Effector CD8-positive, alpha-beta T cell (primary cell): ENCODE measurements at regions not wholly inside any gene's neighbourhood (a gene's known extent, or its start where the extent isn't known, plus 50 kb on each side); places are given as distances from the start of the nearest gene placed in this dataset.
"Not testable (repeated sequence)": the region's sequence is repeated elsewhere in the genome, so short reads cannot be mapped to it uniquely, and the experiment has no call there.

ENCODE experiments used
- DNase-seq: peaks from one replicate; lab custom pipeline; 2025; lab: John Stamatoyannopoulos, UW

DNA sequence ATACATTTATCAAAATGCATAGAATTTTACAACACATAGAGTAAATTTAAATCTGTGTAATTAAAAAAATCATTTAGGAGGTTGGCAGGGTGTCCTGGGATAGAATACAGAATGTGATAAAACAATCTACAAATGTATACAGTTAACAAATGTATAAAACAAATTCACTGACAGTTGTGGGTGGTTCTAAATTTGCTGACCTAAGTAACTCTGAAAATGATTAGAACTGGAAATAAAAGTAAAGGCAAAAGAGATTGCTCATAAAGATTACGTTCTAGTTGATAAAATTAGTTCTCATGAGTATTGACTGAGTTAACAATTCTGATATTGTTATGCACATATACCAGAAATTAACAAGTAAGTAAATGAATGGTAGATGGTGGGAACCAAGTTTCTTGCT, 1827.3 kb upstream of the FLRT2 start:
- DNase-seq = no peak

DNA sequence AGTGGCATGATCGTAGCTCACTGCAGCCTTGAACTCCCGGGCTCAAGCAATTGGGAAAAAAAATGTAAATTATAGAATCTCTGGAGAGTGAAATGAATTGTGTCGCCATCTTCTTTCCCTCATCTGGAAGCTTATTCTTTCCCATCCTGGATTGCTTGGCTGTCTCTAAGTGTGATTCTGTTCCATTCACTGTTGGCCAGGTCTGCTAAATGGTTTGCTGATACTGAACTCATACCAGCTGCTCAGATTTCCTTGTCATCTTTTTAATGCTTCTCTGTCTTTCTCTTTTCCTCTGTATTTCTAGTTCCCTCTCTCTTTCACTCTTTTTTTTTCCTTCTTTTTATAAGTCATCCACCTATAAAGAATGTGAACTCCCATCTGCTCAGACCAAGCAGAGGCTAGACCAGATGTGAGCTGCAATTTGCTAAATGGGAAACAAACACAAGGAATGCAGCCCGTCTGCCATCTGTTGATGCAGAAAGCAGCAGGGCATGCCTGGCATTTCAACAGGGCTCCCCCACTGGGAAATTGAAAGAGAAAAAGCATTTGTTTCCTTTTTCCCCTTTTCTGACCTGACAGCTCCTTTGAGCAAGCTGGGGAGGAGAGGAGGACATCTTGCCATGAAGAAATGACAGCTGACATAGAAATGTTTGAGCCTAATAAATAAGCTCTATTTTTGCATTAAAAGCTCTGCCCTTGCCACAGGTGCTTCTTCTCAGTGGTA, 1823.6 kb upstream of the FLRT2 start:
- DNase-seq = no peak

DNA sequence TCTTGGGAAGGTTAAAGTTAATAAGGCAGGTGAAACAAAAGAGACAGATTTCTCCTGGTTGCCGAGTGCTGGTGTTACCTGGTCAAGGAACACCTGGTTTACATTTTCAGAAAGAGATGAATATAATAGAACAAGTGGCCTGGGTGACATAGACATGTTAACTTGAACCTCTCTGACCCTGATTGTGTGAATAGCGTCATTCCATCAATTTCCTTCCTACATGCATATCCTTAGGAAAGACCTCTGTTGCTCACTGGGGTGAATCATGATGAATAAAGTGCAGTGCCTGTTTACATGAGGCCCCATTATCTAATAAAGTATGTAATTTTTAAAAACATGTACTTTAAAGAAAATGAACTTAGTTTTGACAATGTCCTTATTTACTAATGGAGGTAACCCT, 1822.9 kb upstream of the FLRT2 start:
- DNase-seq = no peak

DNA sequence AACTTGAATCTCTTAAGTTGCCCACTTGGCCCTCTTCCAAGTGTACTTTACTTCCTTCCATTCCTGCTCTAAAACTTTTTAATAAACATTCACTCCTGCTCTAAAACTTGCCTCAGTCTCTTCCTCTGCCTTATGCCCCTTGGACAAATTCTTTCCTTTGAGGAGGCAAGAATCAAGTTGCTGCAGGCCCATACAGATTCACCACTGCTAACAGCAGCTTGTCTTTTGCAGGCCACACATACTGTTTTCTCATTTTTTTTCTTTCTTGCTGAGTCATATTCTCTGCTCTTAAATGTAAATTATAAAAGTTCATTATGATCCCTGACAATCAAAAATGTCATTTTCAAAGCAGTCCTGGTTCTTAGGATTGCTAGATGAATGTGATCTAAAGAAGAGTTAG, 1820.8 kb upstream of the FLRT2 start:
- no peak for DNase-seq

DNA sequence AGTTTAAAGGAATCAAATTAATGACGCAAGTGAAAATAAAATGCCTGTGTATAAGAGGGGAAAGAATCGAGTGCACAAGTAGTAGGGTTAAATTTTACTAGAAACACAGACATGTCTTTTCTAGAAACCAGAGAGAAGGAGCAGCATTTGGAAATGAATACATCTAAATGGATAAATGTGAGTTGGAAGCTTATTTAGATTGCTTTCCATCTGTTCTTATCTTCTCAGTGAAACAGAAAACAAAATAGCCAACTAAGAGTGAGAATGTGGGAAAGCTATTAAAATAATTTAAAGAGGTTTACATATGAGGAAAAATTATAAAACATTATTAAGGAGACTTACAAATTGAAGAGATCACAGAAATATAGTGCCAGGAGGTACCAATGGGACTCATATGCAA, 1818.9 kb upstream of the FLRT2 start:
- DNase-seq = no peak

DNA sequence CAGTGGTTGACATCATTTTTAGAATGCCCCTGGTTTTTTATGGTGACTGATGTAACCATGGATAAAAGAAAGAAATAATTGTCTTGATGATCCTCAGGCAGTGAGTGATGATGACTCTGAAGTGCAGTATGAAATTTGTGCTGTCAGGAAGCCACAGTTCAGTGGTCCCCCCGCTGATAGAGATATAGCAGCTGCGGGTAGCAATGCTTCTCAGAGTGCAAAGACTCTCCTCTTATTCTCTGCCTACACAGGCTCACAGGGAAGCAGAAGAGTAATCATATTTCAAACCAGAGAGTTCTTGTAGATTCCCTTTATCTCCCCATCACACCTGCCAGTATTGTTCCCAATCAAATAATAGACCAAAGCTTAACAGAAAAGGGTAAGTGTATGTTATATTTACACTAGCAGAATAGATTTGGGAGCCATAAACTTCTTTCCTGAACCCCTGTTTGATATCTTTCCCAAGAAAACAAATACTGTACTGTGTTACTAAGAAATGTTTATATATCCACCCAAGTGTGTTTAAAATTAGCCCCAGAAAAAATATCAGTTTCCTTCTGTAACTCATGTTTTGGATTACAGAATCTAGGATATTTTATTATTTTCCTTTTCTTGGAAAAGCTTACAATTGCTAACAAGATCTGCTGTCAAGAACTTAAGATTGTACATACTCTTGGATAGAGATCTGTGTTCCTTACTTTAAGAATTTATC, 1817.4 kb upstream of the FLRT2 start:
- no peak for DNase-seq

DNA sequence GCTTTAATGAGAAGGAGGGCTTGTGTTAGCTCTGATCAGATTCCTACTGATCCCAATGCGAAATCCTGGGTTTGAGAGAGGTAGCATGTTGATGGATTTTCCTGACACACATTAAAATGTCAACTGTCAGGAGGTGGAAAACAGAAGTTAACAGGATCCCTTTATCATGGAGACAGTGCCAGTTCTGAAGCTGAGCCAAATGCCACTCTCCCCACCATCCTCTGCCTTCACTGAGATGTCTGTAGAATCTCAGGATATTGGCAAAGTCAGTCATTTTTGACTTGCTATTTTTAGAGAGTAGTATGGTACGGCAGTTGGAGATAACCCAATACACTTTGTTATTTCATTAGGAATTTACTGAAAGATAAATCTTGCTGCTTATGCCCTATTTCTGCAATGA, 1816.2 kb upstream of the FLRT2 start:
- no peak for DNase-seq

DNA sequence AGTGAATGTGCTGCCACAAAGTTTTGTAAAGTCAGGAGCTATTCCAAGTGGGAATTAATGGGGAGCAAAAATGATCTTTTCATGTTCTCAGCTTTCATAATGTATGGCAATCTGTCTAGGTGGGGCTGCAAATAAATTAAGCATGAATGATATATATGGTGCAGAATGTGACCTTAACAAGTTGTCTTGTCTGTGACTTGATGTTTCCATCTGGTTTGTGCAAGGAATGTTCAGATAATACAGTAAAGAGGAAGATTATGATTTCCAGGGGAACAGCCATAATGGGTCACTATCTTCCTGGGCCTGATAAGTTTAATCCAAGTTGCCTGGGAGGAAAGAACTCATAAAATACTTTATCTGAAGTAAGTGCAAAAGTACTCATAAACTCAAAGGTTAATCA, 1815.8 kb upstream of the FLRT2 start:
- no peak for DNase-seq

DNA sequence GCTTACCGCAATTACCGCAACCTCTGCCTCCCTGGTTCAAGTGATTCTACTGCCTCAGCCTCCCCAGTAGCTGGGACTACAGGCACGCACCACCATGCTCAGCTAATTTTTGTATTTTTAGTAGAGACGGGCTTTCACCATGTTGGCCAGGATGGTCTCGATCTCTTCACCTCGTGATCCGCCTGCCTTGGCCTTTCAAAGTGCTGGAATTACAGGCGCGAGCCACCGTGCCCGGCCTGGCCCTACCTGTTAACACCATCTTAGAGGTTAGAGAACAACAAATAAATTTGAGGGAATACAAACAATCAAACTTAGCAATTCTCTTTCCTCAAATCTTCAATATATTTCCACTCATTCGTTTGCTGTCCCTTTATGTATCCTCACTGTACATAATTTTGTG, 1810.5 kb upstream of the FLRT2 start:
- DNase-seq = not testable (repeated sequence)

DNA sequence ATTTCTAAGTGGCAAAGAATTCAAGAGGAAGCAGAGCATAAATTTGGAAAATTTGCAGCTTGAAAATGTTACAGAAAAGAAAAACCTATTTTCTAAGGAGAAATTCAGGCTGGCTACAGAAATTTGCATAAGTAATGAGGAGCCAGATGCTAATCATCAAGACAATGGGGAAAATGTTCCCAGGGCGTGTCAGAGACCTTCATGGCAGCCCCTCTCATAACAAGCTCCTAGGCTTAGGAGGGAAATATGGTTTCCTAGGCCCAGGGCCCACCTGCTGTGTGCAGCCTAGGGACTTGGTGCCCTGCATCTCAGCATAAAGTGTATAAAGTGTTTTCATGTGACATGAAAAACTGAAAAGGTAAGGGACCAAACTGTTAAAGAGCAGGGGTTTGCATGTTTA, 1796.3 kb upstream of the FLRT2 start:
- DNase-seq = no peak

DNA sequence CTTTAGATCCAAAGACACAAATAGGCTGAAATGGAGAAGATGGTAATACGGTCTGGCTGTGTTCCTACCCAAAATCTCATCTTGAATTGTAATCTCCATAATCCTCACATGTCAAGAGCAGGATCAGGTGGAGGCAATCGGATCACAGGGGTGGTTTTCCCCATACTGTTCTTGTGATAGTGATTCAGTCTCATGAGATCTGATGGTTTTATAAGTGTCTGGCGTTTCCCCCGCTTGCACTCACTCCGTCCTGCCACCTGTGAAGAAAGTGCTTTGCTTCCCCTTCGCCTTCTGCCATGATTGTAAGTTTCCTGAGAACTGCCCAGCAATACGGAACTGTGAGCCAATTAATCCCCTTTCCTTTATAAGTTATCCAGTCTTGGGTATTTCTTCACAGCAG, 1795.5 kb upstream of the FLRT2 start:
- DNase-seq = no peak

DNA sequence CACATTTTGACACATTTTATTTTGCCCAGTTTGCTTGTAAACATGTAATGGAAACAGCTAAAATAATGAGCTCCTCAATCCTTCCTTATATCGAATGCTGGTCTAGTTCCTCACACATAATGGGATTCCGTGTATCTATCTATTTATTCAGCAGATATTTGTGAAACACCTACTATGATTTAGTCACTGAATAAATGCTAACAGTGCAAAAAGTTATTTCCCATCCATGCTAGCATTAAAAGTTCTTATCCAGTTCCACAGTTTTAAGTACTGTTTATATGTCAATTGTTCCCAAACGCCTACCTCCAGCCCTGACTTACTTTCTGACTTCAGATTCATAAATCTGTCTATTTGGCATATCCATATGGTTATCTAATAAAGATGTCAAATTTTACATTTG, 1788.7 kb upstream of the FLRT2 start:
- no peak for DNase-seq

DNA sequence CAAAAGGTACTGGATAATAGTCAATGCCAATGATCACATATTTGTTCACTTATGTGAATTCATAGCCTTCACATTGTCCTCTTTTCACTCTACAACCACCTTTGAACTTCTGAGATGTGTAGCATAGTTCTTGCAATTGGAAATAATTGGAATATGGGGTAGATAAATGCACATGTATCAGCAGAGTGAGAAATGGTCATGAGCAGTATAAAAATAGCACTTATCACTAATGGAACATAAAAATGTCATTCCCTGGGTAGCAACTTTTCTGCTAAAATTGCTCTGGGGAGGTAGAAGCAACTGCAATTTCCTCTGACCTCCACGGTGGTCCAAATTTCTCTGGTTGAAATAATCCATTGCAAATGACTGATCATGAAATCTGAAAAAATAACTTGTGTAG, 1785.7 kb upstream of the FLRT2 start:
- no peak for DNase-seq

DNA sequence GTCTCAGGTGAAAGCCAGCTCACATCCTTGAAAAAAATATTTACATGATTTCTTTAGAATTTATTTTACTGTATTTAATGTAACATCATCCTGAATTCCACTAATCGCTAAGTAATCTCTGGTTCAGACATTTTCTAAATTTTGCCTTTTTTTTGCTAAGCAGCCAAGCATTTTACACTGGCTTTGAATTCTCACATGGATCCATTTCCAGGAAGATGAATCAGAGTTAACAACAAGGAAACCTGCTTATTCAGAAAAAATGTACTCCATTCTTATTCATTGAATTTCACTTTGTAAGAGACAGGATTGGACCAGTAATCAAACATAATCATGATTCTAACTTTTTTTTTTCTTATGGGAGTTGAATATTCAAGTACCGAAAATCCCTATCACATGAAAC, 1785.1 kb upstream of the FLRT2 start:
- no peak for DNase-seq

DNA sequence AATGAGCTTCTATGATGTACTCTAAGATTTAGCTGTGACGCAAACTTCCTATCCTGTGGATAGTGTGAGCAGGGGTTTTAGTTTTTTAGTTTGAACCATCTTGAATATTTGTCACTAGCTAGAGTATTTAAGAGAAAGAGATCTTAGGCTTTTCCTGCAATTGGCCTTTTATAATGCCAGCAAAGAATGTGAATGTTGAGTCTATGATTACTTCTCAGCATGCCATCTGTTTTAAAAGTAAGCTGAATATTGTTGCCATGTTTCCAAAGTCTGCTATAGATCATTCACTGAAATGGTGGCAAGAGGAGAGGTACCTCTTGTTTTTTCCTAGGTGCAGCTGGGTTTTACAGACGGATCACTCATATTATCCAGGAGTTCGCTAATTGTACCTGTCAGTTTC, 1783.6 kb upstream of the FLRT2 start:
- no peak for DNase-seq

DNA sequence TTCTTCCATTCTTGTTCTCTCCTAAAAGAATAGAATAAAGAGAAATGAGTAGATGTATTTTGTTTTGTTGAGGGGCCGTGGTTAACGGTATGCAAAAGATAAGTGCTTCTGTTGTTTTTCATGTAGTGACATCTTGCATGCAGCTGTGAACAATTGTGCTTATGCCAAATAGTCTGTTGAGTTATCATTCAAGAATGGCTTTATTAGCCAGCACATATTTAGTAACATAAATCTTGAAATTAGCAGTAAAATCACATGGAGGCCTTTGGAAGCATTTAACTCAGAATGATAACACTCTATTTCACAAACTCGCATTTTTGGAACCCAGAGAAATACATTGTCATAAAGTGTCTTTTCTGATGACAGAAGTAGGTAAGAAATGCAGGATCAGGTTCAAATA, 1772.0 kb upstream of the FLRT2 start:
- DNase-seq = no peak

DNA sequence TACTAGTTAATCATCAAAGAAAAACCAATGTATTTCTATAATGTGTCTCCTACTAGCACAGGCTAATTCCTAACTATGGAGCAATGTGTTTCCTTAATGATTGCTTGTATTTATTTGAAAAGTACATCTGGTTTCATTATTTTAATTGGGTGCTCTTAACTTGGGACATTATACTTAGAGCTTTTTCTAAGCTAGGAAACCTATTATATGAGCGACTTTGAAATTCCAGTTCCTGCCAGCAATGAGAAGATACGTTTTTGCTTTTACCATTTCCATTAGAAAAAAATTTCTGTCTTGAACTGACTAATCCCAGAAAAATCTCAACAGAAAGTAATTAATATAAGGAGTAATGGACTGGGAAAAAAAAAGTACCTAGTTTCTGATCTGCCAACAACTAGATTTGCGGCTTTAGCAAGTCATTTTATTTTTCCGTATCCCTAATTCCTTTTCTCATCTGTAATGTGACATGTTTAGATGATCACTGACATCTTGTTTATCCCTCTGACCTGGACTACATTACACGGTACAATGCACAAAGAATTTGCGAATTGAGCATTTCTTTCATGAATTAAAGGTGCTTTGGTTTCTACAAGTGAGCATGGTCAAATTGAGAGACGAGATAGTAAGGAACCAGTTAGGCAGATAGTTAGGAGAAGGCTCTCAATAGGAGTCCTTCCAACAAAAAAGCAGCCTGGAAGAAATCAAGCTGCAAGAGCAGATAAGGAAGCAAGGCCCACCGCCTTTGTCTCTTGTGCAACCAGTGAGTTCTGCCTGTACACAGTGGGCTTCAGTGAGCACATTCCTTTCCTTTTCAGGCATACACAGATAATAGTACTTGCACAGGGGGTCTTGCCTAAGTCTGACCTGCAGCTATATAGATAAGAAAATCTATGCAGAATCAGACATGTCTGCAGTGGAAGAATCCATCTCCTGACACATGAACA, 1765.0 kb upstream of the FLRT2 start:
- no peak for DNase-seq

DNA sequence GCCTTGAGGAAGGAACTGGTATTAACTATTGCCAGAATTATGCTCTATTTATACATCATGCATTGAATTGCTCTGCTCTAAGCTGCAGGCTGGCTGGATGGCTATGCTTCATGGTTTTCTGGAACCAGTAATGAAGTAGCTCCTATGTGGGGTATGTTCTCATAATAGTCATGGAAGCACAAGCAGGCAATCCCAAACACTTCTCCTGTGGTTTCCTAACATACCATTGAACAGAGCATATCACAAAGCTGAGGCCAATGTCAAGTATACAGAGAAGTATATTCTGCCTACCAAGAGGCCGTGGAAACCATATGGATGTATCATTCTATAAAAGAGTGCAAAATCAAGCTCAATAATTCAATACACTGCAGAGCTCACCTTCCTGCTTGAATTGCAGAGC, 1752.4 kb upstream of the FLRT2 start:
- no peak for DNase-seq

DNA sequence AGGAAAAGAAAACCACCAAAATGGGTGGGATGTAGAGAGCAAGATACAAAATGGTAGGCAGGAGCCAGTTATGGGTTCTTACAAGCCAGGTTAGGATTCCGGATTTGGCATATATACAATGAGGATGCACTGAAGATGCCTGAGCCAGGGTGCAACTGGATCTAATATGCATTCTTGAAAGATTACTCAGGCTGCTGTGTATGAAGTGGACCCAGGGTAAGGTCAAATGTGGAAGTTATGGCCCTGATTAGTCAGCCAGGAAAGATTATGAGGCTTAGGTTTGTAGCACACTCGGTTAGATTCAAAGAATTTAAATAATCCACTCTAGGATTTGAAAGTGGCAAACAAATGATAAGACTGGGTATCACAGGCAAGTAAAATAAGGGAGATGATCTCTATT, 1750.7 kb upstream of the FLRT2 start:
- no peak for DNase-seq

DNA sequence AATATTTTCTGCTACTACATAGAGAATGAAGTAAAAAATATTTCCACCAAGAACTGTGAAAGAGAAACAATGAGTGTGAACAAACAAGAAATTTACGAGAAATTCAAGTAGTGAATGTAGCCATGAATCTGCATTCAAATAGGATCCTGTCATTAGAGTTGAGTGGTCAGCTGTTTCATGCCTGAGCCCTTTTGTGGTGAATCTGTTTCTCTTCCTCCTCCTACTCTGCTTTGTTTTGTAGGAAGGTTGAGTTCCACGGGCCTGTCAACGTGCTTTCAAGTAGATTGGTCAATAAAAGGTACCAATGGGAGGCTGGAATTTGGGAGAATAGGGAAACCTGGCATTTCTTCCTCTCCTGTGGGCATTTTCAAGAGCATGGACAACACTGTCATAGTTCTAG, 1749.6 kb upstream of the FLRT2 start:
- no peak for DNase-seq

DNA sequence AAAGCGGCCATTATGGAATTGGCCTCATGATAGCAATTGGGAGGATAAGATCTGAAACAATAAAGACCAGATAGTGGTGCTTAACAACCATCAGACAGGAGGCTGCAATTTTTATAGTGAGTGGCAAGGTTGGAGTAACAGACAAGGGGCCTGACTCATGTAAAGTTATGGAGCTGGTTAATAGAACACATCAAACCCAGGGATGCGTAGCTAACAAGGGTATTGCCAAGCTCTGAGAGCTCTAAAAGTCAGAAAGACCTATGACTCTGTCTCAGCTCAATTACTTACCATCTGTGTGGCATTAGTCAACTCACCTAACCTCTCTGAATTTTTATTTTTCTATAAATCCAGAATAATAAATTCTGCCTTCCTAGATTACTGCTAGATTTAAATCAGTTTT, 1731.5 kb upstream of the FLRT2 start:
- no peak for DNase-seq

DNA sequence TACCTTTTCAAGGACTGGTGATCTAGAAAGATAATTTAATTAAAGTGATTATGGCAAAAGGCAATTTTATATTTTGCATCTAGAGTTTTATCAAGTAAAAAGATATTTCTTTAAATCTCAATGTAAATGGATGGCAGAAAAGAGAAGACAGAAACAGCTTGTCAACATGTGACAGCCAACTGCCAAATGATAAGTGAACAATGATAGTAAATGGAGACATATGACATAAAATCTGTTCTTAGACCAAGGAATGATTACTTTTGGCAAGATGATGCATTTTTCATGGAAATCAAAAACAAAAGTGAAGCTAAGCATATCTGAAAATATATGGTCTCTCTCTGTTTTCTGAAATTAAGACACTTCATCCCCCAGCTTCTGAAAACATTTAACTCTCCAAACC, 1730.7 kb upstream of the FLRT2 start:
- no peak for DNase-seq

DNA sequence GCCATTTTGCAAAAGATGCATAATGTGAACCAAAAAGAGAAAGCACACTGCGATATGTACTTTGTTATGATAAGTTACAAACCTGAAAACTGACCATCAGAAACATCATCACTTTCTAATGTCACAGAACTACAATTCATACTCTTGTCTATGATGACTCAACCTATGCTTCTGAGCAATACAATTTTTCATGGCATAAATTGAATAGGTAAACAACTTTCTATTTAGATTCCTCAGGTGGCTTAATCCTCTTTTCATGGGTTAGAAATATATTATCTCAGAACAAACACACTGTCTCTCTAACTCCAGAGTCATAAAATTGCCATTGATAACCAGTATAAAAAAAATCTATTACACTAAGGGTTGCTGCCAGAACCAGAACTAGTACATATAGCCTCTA, 1715.0 kb upstream of the FLRT2 start:
- no peak for DNase-seq
